H9 (cell line): ENCODE measurements at regions not wholly inside any gene's neighbourhood (a gene's known extent, or its start where the extent isn't known, plus 50 kb on each side); places are given as distances from the start of the nearest gene placed in this dataset.

Source experiments
- DNase-seq: peaks from one replicate; pipeline ENCODE4 v3.0.0-alpha.2; 2017
- H2AFZ ChIP-seq: one replicate; pipeline ENCODE4 v1.6.1; 2013; ENCODE audit warnings: mild to moderate bottlenecking, low read length, control low read depth, moderate library complexity
- H2AK5ac ChIP-seq: 2 replicates; pipeline ENCODE4 v1.6.1; 2013; ENCODE audit warnings: low read length, control low read depth, mixed read lengths; ENCODE audit not compliant: insufficient read length
- H2BK120ac ChIP-seq: one replicate; pipeline ENCODE4 v1.6.1; 2013; ENCODE audit warnings: low read depth, mild to moderate bottlenecking, low read length, control low read depth, inconsistent platforms; ENCODE audit not compliant: poor library complexity, severe bottlenecking
- H2BK12ac ChIP-seq: 2 replicates; pipeline ENCODE4 v1.6.1; 2013; ENCODE audit warnings: low read length, control low read depth, mixed read lengths, low read depth; ENCODE audit not compliant: insufficient read length
- H2BK15ac ChIP-seq: 2 replicates; pipeline ENCODE4 v1.6.1; 2013; ENCODE audit warnings: low read depth, low read length, control low read depth
- H2BK20ac ChIP-seq: one replicate; pipeline ENCODE4 v1.6.1; 2013; ENCODE audit warnings: low read depth, mild to moderate bottlenecking, low read length, control low read depth, inconsistent platforms; ENCODE audit not compliant: poor library complexity, severe bottlenecking
- H2BK5ac ChIP-seq: 2 replicates; pipeline ENCODE4 v1.6.1; 2013; ENCODE audit warnings: low read length, control low read depth, mixed read lengths; ENCODE audit not compliant: insufficient read length
- H3K14ac ChIP-seq: 2 replicates; pipeline ENCODE4 v1.6.1; 2013; ENCODE audit warnings: low read length, control low read depth; ENCODE audit not compliant: insufficient read depth
- H3K18ac ChIP-seq: 2 replicates; pipeline ENCODE4 v1.6.1; 2013; ENCODE audit warnings: low read depth, mild to moderate bottlenecking, mixed read lengths, low read length, control low read depth; ENCODE audit not compliant: insufficient read length
- H3K23ac ChIP-seq: 2 replicates; pipeline ENCODE4 v1.6.1; 2013; ENCODE audit warnings: low read length, control low read depth, mixed read lengths, low read depth; ENCODE audit not compliant: insufficient read length
- H3K23me2 ChIP-seq: 2 replicates; pipeline ENCODE4 v1.6.1; 2013; ENCODE audit warnings: low read depth, mild to moderate bottlenecking, mixed read lengths, low read length, control low read depth; ENCODE audit not compliant: insufficient read length, poor library complexity, severe bottlenecking
- H3K27ac ChIP-seq: 2 replicates; pipeline ENCODE4 v1.5.1; 2013; ENCODE audit warnings: low read length, control low read depth, mixed read lengths, low read depth; ENCODE audit not compliant: insufficient read length
- H3K27me3 ChIP-seq: 2 replicates; pipeline ENCODE4 v1.6.1; 2013; ENCODE audit warnings: low read length, control low read depth, inconsistent platforms; ENCODE audit not compliant: insufficient read depth
- H3K4ac ChIP-seq: 2 replicates; pipeline ENCODE4 v1.6.1; 2013; ENCODE audit warnings: low read depth, mild to moderate bottlenecking, control low read depth, inconsistent platforms, low read length, moderate library complexity
- H3K4me1 ChIP-seq: 2 replicates; pipeline ENCODE4 v1.6.1; 2013; ENCODE audit warnings: low read length, control low read depth, inconsistent platforms; ENCODE audit not compliant: insufficient read depth
- H3K4me2 ChIP-seq: 2 replicates; pipeline ENCODE4 v1.6.1; 2013; ENCODE audit warnings: low read length, control low read depth, mixed read lengths; ENCODE audit not compliant: insufficient read length, insufficient read depth
- H3K56ac ChIP-seq: 2 replicates; pipeline ENCODE4 v1.6.1; 2013; ENCODE audit warnings: low read depth, mild to moderate bottlenecking, mixed read lengths, low read length, control low read depth; ENCODE audit not compliant: insufficient read length
- H3K79me1 ChIP-seq: 2 replicates; pipeline ENCODE4 v1.6.1; 2013; ENCODE audit warnings: low read depth, mild to moderate bottlenecking, moderate library complexity, low read length, control low read depth, inconsistent platforms; ENCODE audit not compliant: insufficient read depth, poor library complexity, severe bottlenecking
- H3K79me2 ChIP-seq: 2 replicates; pipeline ENCODE4 v1.6.1; 2013; ENCODE audit warnings: low read length, control low read depth, inconsistent platforms; ENCODE audit not compliant: insufficient read depth
- H3K9ac ChIP-seq: 2 replicates; pipeline ENCODE4 v1.6.1; 2013; ENCODE audit warnings: low read length, control low read depth, mixed read lengths; ENCODE audit not compliant: insufficient read length; ENCODE audit errors: extremely low read depth
- H3K9me3 ChIP-seq: one replicate; pipeline ENCODE4 v1.6.1; 2013; ENCODE audit warnings: low read depth, low read length, inconsistent platforms; ENCODE audit not compliant: control insufficient read depth
- H3T11ph ChIP-seq: one replicate; pipeline ENCODE4 v1.6.1; 2013; ENCODE audit warnings: mild to moderate bottlenecking, low read length, control low read depth, inconsistent platforms
- H4K20me1 ChIP-seq: one replicate; pipeline ENCODE4 v1.6.1; 2013; ENCODE audit not compliant: control insufficient read depth, insufficient read length, insufficient read depth
- H4K5ac ChIP-seq: 2 replicates; pipeline ENCODE4 v1.6.1; 2013; ENCODE audit warnings: low read depth, mild to moderate bottlenecking, mixed read lengths, low read length, control low read depth; ENCODE audit not compliant: insufficient read length
- H4K8ac ChIP-seq: replicated peaks from 2 replicates; pipeline ENCODE4 v1.6.1; 2013; ENCODE audit warnings: low read length, control low read depth, mixed read lengths, low read depth; ENCODE audit not compliant: insufficient read length
- H4K91ac ChIP-seq: 2 replicates; pipeline ENCODE4 v1.6.1; 2013; ENCODE audit warnings: low read depth, mild to moderate bottlenecking, moderate library complexity, mixed read lengths, low read length, control low read depth; ENCODE audit not compliant: insufficient read length
- H3K27ac Mint-ChIP-seq, 3 experiments: 2 replicates in 2 of 3; 3 replicates in 1 of 3; pipeline ENCODE4 v1.8.0; 2020 to 2021; ENCODE audit warnings: mixed read lengths in 3 of 3, mild to moderate bottlenecking in 1 of 3, moderate library complexity in 1 of 3
- H3K27me3 Mint-ChIP-seq: 2 replicates; pipeline ENCODE4 v1.8.0; 2021; ENCODE audit warnings: low read depth, mild to moderate bottlenecking, moderate library complexity, mixed read lengths
- H3K36me3 Mint-ChIP-seq, 3 experiments: 2 replicates in 2 of 3; 3 replicates in 1 of 3; pipeline ENCODE4 v1.8.0; 2020 to 2021; ENCODE audit warnings: low read depth in 3 of 3, mixed read lengths in 3 of 3; ENCODE audit not compliant: insufficient read depth in 1 of 3
- H3K4me1 Mint-ChIP-seq, 2 experiments: 2 replicates each; pipeline ENCODE4 v1.8.0; 2020; ENCODE audit warnings: mixed read lengths in 2 of 2
- H3K4me3 Mint-ChIP-seq, 2 experiments: 2 replicates in 1 of 2; 3 replicates in 1 of 2; pipeline ENCODE4 v1.8.0; 2020 to 2021; ENCODE audit warnings: mild to moderate bottlenecking in 2 of 2, mixed read lengths in 2 of 2, moderate library complexity in 1 of 2
- H3K9me3 Mint-ChIP-seq, 2 experiments: 2 replicates in 1 of 2; 3 replicates in 1 of 2; pipeline ENCODE4 v1.8.0; 2020; ENCODE audit warnings: mild to moderate bottlenecking in 2 of 2, mixed read lengths in 2 of 2, moderate library complexity in 1 of 2
- CTCF ChIP-seq: fragments of 200-600 bp; sonication (generic); conservative IDR thresholded peaks from 3 replicates; pipeline ENCODE4 v1.8.0; 2021; ENCODE audit warnings: antibody characterized with exemption, mild to moderate bottlenecking
- WGBS: extraction: QIAGEN DNeasy Blood & Tissue Kit; methylation state at CpG from one replicate; pipeline ENCODE4 v1.1.7; 2013; ENCODE audit warnings: missing lambda C conversion rate, low lambda C conversion rate, mixed read lengths; ENCODE audit not compliant: insufficient read length; ENCODE audit errors: extremely low coverage; 5-methylcytosine and 5-hydroxymethylcytosine counted together

DNA sequence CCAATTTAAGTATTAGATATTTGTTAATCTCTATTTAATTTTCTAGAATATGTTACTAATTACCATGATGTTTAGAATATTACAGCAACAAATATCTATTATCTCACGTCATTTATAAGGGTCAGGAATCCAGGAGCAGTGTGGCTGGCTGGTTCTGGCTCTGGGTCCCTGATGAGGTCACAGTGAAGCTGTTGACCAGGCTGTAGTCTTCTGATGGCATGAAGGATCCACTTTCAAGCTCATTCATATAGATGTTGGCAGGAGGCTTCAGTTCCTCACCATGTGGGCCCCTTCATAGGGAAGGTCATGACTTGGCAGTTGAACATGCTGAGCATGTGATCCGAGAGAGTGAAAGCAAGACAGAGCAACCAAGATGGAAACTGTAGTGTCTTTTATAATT, 375.6 kb downstream of the ATP23 start:
- Histone ChIP-seq H4K91ac (no peak overlapping the region), H2BK5ac (no peak overlapping the region), H2AFZ (no peak overlapping the region), H3K4me1 (no peaks in the 10 kb centered on the region), H3K79me2 (no peaks in the 10 kb centered on the region), H3K23me2 (no peaks in the 10 kb centered on the region), H4K5ac (no peak overlapping the region), H4K20me1 (no peaks in the 10 kb centered on the region), H3K18ac (no peak overlapping the region), H3K23ac (no peak overlapping the region), H2BK120ac (no peak overlapping the region), H2BK12ac (no peak overlapping the region), H2BK15ac (no peak overlapping the region), H4K8ac (no peak overlapping the region), H3K4me2 (no peak overlapping the region), H3K9me3 (no peaks in the 10 kb centered on the region), H3K14ac (no peak overlapping the region), H3K27ac (no peak overlapping the region), H3K4ac (no peak overlapping the region), H3T11ph (no peak overlapping the region), H2BK20ac (no peak overlapping the region), H3K56ac (no peak overlapping the region), H3K79me1 (no peaks in the 10 kb centered on the region), H2AK5ac (no peak overlapping the region), H3K9ac (no peak overlapping the region), H3K27me3 (no peaks in the 10 kb centered on the region)
- Mint-ChIP-seq H3K36me3 (peaks cover 6 to 17% (median 15%) of the 10 kb centered on the region in 3 experiments), H3K27ac (no peak overlapping the region), H3K4me3 (no peak overlapping the region), H3K27me3 (no peaks in the 10 kb centered on the region), H3K4me1 (peaks cover 0 to 6% of the 10 kb centered on the region in 2 experiments; a peak in 1 of 4 replicates), H3K9me3 (peaks cover 15 to 18% of the 10 kb centered on the region in 2 experiments)
- no peak for TF ChIP-seq CTCF
- WGBS: no CpG with 5 or more reads among the region's 2 CpGs
- DNase-seq: no peak
